ENCODE measurements at regions not wholly inside any gene's neighbourhood (a gene's known extent, or its start where the extent isn't known, plus 50 kb on each side); places are given as distances from the start of the nearest gene placed in this dataset.

GRCh38 chr1:244920911-244921761, 56.8 kb upstream of the HNRNPU start:
- no peak for TF ChIP-seq CTCF (IDR thresholded peaks at IDR 0.05; ENCODE audit: borderline replicate concordance, extremely low read depth, insufficient read depth)
- FAIRE-seq, result no peak
- no peak for DNase-seq

GRCh38 chr1:244919320-244920282, 55.3 kb upstream of the HNRNPU start:
- H3K9ac ChIP-seq (ENCODE audit: low read length in 3 of 3), result peak overlapping the region in 2 of 3 donors; percentile 46 to 55
- no peak for FAIRE-seq
- TF ChIP-seq CTCF (IDR thresholded peaks at IDR 0.05; ENCODE audit: borderline replicate concordance, extremely low read depth, insufficient read depth), result no peak
- no peak overlapping the region for H3K27ac ChIP-seq (ENCODE audit: low read depth in 2 of 2, low read length in 2 of 2)
- peak overlapping the region in 2 of 3 donors; percentile 58 to 79 for H3K4me3 ChIP-seq (ENCODE audit: low read length in 3 of 3)
- H3K36me3 ChIP-seq (ENCODE audit: control insufficient read depth in 2 of 3, insufficient read depth in 3 of 3, low read length in 3 of 3), result no peaks in the 10 kb centered on the region
- H3K9me3 ChIP-seq (ENCODE audit: control insufficient read depth in 2 of 3, insufficient read depth in 1 of 3, low read length in 3 of 3), result no peaks in the 10 kb centered on the region
- no peak for DNase-seq
- H3K4me1 ChIP-seq (ENCODE audit: control insufficient read depth in 2 of 3, insufficient read depth in 2 of 3, low read depth in 1 of 3, low read length in 3 of 3), result peaks cover 0 to 4% (median 3%) of the 10 kb centered on the region in 3 donors
- intact Hi-C loops (cut with DNase I), result no loop called here
- peaks cover 3% of the 10 kb centered on the region for H3K27me3 ChIP-seq (ENCODE audit: control insufficient read depth, insufficient read depth, low read length)

More at GRCh38 chr1:244920911-244921761, 56.8 kb upstream of the HNRNPU start:
- H3K36me3 ChIP-seq (ENCODE audit: control insufficient read depth in 2 of 3, insufficient read depth in 3 of 3, low read length in 3 of 3), result no peaks in the 10 kb centered on the region
- intact Hi-C loops (cut with DNase I), result no loop called here
- H3K4me1 ChIP-seq (ENCODE audit: control insufficient read depth in 2 of 3, insufficient read depth in 2 of 3, low read depth in 1 of 3, low read length in 3 of 3), result peaks cover 0 to 4% (median 3%) of the 10 kb centered on the region in 3 donors
- H3K9ac ChIP-seq (ENCODE audit: low read length in 3 of 3), result no peak overlapping the region
- no peak overlapping the region for H3K4me3 ChIP-seq (ENCODE audit: low read length in 3 of 3)
- no peaks in the 10 kb centered on the region for H3K9me3 ChIP-seq (ENCODE audit: control insufficient read depth in 2 of 3, insufficient read depth in 1 of 3, low read length in 3 of 3)
- peaks cover 3% of the 10 kb centered on the region for H3K27me3 ChIP-seq (ENCODE audit: control insufficient read depth, insufficient read depth, low read length)
- no peak overlapping the region for H3K27ac ChIP-seq (ENCODE audit: low read depth in 2 of 2, low read length in 2 of 2)

- Histone ChIP-seq H3K27me3 (ENCODE audit: control insufficient read depth, insufficient read depth, low read length) (peaks cover 3% of the 10 kb centered on the region), H3K9me3 (ENCODE audit: control insufficient read depth in 2 of 3, insufficient read depth in 1 of 3, low read length in 3 of 3) (no peaks in the 10 kb centered on the region), H3K4me3 (ENCODE audit: low read length in 3 of 3) (peak overlapping the region; percentile 58 to 79 (median 70)), H3K27ac (ENCODE audit: low read depth in 2 of 2, low read length in 2 of 2) (no peak overlapping the region), H3K36me3 (ENCODE audit: control insufficient read depth in 2 of 3, insufficient read depth in 3 of 3, low read length in 3 of 3) (no peaks in the 10 kb centered on the region), H3K9ac (ENCODE audit: low read length in 3 of 3) (peak overlapping the region; percentile 46 to 55 (median 47)), H3K4me1 (ENCODE audit: control insufficient read depth in 2 of 3, insufficient read depth in 2 of 3, low read depth in 1 of 3, low read length in 3 of 3) (peaks cover 0 to 4% (median 3%) of the 10 kb centered on the region in 3 donors)
- DNase-seq, result peak; percentile 56 to 82 (median 75)
- no peak for TF ChIP-seq CTCF (IDR thresholded peaks at IDR 0.05; ENCODE audit: borderline replicate concordance, extremely low read depth, insufficient read depth)
- intact Hi-C loops (cut with DNase I), result no loop called here
- no peak for FAIRE-seq
Measured at GRCh38 chr1:244918421-244919319, 54.3 kb upstream of the HNRNPU start.

Measured in kidney (tissue), 13 donors.